GM19452 (cell line): ENCODE measurements at regions not wholly inside any gene's neighbourhood (a gene's known extent, or its start where the extent isn't known, plus 50 kb on each side); places are given as distances from the start of the nearest gene placed in this dataset.

ENCODE experiments used
- ATAC-seq: cut with Tn5 transposase; IDR thresholded peaks from one replicate; pipeline ENCODE4 v1.9.1; 2021; ENCODE audit not compliant: unreplicated experiment

DNA sequence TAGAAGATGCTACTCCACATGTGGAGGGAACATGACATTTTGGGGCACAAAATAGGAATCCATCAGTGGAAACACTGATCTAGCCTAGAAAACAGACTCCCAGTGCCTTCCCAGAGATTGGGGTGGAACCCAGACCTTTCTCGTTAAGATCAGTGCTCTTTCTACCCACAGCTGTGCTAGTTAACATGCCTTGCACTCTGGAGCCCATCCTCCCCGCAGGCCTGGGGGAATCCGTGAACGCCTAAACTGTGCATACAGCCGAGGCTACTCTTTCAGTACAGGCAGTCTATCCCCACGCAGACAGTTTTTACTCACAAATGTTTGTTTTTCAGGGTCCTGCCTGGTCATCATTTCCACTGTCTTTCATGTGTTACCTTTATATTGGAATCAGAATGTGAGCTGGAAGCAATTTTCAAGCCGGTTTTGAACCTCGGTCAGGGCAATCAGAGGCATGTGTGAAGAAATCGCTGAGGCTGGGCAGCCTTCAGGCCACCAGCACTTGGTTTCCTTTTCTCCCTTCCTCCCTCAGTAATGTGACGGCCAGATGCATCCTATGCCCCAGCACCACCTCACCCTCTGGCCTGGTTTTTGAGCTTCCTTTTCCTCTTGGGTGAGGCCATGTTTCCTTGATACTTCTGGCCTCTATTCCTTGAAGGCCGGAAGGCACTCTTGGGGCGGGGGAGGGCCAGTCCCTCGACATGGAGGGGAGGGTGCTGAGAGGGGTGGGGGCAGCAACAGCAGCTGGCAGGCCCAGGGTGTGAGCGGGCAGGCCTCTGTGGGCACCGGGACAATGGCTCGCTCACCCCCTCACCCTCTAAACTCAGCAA lies 123.6 kb upstream of the GALNT15 start:
- no peak for ATAC-seq

DNA sequence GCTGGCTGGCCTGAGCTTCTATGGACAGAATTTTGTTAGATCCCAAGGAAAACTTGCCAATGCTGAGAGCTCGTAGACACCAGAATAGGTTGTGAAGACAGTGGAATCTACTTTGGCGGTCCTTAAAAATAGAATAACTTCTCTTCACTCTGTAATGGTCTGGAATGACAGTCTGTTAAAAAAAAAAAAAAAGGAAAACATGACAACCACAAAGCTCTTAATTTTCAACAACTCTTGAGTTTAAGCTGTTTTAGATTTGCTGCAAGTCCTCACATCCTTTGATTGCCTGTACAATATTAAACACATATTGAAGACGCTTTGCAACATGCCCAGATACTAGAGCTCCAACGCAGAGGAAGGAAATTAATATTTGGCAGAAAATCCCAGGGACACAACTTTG lies 122.8 kb upstream of the GALNT15 start:
- ATAC-seq, result no peak

DNA sequence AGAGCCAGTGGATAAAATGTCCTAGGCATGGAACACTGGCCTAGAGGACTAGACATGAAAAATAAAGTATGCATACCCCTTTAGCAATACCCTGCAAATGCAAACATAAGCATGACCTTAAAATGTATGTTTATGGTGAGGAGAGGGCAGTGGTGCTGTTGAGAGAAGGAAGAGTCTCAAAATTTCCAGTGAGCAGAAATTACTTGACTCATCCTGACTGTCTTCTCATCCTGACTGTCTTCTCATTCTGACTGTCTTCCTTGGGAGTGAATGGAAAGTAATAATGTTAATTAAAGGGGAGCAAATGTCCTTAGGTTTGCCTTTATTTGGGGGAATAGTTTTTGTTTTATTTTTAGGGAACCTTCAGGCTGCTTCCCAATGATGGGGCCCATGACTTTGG lies 121.5 kb upstream of the GALNT15 start:
- ATAC-seq, result no peak

DNA sequence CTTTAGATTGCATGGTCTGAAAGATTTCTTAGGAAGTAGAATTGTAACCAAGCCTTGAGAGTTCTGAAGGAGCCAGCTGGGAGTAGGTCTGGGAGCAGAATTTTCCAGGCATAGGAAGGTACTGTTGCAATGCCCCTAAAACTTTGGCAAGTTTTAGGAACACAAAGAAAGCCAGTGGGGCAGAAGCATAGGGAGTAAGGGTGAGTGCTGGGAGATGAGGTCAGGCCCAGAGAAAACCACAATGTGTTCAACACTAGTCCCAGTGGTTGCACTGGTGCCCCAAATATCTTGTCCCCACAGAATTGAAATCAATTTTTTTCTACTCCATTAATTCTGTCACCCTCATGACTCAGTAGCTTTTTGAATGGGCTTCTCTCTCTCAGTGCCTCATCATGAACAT lies 120.7 kb upstream of the GALNT15 start:
- no peak for ATAC-seq

DNA sequence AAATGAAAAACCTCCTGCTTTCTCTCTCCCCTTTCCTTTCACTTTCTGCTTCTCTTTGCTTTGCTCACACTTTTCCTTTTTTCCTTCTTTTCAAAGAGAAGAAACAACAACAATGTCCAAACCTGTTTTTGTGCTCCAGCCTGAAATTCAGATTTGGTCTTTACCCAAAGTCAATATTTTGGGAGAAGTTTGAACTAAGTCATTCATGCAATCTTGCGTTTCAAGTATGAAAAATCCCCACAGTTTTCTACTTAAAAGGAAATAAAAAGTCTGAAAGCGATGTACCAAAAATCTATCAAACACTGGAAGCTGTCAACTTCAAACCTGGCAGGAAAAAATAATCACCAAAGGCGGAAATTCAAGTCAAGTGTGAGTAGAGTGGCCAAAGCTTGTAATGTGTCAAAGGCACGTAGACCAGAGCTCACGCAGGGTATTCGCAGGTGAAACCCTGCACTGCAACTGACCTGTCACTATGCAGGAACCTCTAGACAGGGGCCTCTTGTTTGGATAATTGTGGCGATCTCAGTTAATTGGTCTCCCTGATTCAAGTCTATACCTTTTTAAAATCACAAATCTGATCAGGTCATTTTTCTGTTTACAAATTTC lies 118.8 kb upstream of the GALNT15 start:
- ATAC-seq, result no peak

DNA sequence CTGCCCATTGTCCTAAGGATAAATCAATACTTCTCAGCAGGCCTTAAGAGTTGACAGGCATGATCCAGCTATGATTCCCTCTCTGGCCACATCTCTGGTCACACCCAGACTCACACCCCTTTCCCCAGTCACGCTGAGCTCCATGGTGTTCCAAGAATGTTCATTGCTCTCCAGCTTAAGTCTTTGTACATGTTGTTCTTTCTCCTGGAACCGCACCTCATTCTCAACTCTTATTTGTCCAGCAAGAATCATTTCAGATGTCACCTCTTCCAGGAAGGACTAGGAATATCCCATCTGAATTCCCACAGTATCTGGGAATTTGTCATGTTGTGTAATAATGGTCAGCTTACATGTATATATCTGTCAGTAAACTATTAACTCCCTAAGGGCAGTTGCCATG lies 118.3 kb upstream of the GALNT15 start:
- no peak for ATAC-seq

DNA sequence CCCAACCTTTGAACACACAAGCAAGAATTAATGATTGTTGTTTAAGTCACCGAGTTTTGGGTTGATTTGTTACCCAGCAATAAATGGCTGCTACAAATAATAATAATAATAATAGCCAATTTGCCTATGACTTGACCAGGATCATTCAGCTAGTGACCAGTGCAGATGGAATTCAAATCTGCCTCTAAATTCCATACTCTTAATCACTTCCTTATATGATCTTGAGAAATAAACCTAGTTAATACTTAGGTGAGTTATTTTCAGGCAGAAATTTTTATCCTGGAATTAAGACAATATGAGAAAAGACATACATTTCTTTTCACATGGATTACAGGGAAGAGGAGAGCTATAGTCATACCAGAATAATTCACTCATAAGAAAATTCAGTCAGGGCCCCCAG lies 116.0 kb upstream of the GALNT15 start:
- no peak for ATAC-seq

DNA sequence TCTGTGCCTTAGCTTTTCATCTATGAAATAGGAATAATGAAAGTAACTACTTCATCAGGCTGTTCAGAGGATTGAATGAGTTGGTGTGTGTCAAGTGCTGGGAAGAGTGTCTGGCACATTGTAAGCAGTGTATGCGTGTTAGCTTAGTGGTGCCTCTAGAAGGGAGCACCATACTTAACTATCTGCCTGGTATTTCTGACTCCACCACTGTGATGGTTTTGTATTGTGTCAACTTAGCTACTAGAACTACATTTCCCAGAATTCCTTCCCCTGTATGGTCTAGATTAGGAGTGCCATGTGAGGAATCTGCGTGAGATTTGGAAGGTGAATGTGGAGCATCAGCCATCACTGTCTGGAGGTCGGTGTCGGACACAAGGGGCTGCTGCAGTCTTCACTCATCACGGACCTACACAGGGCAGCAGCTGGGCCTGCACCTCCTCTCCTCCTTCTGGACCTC lies 115.4 kb upstream of the GALNT15 start:
- no peak for ATAC-seq

DNA sequence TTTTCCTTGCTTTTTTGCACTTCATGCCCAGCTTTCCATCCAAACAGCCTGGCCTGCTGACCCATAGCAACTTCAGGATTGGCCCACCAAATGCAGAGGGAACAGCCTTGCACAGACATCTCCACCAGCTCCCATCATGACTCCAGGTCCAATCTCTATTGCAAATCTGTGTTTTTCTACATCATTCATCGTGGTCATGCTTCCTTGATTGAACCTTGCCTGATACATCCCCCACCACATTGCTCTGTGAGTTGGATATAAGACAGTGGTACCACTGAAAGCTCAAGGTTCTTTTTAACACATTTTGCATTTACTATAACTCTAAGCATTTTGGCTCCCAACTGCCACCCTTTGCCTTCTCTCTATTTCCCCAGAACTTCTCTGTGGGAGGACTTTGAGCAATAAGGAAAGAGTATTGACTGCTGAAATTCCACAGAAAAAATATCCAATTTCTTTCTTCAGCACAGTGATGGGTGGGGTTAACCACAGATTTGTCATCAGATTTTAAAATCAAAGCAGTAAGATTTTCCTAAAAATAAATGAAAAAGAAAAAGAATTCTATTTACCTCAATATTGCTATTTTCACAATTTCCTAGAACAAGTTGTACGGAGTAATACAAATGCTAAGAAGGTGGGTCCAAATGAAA lies 114.6 kb upstream of the GALNT15 start:
- no peak for ATAC-seq

DNA sequence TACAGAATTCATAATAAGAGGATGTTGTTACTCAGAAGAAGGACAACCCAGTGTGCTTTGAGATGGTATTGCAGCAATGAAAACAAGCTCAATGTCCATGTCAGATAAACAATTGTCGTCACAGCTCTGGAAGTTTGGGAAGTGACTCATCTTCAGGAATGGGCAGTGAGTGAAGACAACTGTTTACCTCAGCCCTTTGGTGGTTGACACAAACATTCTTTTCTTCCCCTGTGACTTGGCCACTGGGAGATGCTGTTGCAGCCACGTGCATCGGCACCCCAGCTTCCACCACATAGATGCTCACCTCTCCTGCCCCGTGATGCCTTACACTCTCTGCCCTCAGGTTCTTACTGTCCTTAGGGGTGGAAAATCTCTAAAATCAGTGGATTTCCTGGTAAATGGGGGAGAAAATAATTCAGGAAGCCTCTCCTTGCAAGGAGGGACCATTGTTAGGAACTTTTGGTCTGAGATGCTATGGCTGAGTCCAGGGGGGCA lies 114.1 kb upstream of the GALNT15 start:
- no peak for ATAC-seq

DNA sequence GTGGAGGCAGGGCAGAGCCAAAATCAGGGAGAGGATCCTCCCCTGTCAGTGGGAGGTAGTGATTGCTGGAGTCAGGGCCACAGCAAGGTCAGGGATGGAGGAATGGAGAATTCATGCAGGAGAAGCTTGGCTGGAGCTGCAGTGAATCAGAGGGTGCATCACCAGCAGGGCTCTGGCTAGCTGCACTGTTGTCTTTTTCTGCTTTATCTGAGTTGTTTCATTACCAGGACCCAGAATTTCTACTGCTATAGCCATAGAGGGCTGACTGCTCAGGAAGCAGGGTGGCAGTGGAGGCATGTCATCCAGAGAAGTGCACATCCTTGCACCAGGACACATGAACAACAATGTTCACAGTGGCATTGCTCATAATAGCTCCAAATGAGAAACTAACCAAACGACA lies 113.5 kb upstream of the GALNT15 start:
- no peak for ATAC-seq

DNA sequence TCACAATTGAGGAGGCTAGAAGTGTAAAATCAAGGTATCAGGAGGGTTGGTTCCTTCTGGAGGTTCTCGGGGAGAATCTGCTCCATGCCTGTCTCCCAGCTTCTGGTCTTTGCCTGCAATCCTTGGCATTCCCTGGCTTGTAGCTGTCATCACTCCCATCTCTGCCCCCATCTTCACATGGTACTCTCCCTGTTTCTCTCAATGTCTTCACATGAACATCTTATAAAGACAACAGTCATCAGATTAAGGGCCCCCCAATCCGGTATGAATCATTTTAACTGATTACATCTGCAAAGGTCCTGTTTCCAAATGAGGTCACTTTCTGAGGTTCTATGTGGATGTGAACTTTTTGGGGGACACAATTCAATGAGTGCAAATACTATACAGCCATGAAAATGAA lies 113.0 kb upstream of the GALNT15 start:
- no peak for ATAC-seq

DNA sequence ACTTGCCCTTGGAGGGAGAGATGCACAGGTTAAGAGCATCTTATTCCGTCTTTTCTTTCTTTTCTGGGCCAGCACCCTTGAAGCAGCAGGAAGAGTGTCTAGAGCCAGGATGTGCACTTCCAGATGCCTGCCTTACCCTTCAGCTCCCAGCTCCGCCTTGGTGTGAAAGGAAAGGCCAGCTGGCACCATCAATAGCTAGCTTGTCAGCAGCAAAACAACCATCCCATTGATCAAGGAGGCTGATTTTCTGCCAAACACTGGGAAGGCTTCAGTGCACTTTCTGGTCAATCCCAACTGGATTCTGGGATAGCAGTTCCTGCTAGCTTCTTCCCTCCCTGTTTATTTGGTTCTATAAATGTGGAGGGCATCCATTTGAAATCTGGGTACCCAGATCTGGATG lies 110.9 kb upstream of the GALNT15 start:
- ATAC-seq, result no peak

DNA sequence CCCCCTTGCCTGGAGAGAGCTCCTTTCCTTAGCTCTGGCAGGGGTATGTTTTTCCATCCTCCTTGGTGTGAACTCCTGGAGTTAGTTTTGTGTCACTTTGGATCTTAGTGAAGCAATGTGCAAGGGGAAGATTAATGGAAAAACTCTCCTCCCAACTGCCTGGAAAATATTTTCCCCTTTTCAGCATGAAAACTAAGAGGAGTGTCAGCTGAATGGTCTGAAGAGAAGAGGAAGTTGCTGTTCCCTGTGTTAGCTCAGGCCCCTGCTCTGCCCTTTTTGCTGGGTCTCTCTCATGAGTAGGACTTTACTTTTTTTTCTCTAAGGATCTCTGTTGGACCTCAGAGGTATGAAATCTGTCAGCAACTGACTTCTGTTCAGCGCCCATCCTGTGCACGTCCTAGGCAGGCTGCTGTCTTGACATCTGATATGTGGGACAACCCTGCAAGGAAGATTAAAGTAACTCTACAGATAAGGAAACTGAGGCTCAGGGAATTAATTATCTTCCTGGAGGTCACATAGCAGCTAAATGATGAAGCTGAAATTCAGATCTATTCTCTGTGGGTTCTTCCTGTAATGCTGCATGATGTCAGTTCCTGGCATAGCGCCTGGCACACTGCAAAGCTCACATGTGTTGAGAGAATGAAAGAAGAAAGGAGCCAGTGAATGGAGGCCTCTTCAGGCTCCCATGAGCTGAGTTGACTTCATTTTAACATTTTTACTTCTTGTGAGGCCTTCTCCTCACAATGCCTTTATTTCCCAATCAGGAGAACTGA lies 109.7 kb upstream of the GALNT15 start:
- no peak for ATAC-seq

DNA sequence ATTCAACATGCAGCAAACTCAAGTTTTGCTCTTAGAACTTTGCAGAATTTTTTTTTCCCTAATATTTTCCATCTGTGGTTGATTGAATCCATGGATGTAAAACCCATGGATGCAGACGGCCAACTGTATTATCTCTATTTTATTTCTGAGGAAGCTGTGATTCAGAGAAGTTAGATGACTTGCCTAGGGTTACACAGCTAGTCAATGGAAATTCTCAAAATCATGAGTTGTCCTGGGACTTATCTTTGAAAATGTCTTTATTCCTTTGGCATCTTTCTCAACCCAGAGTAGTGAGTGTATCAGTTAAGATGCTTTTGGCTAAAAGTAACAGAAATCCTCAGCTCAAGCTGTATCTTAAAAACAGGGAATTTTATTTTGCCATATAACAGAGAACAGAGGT lies 107.9 kb upstream of the GALNT15 start:
- no peak for ATAC-seq

DNA sequence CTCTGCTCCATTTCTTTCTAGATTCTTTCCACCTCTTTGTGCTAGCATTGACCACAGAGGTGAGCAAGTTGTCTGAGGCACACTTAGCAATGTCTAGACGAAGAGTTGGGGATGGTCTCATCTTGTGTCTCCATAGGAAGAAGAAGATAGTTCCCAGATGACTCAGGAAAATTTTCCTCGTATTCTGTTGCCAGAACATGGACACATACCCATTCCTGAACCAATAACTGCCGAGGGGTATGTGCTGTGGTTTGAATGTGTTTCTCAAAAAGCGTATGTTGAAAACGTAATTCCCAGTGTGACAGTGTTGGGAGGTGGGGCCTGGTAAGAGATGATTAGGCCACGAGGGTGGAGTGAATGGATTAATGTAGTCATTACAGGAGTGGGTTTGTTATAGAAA lies 107.5 kb upstream of the GALNT15 start:
- no peak for ATAC-seq

DNA sequence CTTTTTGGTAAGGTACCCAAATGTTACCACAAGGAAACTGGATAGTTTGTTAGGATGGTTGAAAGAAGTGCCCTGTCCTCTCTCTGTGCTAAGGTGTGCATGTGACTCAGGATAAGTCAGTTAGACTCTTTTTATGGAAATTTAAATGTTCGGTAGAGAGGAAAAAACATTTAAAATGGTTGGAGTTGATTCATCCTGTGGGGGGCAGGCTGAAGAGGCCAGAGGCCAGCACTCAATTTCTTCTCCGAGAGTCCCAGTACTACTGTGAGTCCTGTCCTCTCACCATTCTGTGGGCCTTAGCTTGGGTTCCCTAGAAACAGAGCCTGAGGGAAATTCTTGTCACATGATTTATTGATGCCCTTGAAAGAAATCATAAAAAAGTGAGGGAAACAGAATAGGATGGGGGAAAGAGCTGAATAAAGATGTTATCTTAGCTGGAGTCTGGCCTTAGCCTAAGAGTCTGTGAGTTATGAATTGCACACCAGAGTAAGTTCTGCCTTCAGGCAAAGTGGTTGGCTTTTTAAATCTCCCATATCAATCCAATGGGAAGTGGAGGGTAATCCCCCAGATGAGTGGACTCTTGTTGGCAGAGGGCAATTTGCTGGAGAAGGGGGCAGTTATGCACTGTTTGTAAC lies 106.5 kb upstream of the GALNT15 start:
- no peak for ATAC-seq

DNA sequence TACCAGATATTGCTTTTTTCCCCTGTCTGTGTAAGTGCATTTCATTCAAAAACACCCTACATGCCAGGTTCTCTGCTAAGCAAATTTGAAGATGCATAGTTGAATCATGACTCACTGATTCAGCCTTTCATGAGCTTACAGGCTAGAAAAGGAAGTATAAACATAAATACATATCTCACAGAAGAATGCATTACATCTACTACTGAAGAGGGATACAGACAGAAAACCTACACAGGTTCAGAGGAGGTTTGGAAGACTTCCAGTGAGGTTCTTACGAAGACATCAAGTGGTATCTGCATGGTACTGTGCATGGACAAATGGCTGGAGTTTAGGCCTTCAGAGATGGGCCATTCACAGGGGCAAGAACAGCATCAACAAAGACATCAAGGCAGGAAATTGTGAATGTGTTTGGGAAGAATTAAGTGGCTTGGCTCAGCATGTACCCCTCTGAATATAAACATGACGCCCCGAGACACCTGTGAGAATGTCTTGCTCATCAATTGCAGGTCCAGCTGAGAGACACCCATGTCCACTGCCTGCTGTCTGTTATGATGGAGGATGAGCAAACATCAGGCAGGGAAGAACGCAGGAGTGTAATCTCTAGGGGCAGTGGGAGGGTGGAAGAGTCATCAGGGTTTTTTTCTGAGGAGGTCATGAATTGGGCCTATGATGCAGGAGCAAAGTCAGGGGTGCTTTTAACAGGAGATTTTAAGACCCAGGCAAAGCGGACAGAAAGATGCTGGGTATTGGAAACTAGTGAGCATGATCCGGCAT lies 105.1 kb upstream of the GALNT15 start:
- ATAC-seq, result no peak

DNA sequence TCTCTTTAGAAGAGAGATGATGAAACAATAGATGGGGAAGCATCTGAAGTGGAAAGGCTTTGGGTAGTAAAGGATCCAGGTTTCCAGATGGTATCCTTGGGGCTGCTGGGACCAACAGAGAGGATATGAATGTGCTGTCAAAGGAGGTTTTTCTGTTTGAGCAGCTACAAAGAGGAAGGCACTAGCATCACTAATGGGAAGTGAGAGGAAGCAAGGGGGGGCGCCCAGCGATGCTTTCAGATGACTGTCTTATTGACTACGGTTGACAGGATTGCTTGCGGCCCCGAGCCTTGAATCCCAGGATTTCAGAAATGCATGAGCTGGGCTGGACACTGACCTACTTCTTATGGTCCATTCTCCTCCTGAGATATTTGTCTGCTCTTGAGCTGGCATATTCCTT lies 103.8 kb upstream of the GALNT15 start:
- no peak for ATAC-seq

DNA sequence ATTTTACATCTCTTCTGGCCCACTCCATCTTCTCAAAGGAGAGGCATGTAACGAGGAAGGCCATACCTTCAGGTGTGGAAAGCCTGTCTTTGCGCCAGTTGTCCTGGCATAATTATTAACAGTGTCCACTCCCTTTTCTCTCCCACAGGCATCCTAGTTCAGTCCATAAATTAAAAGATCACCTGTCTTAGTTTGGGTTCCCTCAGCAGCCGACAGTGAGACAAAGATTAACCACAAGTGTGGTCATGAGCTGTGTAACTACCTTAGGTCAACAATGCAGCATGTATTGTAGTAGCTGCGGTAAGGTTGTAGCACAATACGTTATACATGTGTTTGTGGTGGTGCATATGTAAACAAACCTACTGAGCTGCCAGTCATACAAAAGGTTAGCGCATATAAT lies 103.3 kb upstream of the GALNT15 start:
- no peak for ATAC-seq
